ENCODE measurements at regions not wholly inside any gene's neighbourhood (a gene's known extent, or its start where the extent isn't known, plus 50 kb on each side); places are given as distances from the start of the nearest gene placed in this dataset.

- TF ChIP-seq, protein P1, sequence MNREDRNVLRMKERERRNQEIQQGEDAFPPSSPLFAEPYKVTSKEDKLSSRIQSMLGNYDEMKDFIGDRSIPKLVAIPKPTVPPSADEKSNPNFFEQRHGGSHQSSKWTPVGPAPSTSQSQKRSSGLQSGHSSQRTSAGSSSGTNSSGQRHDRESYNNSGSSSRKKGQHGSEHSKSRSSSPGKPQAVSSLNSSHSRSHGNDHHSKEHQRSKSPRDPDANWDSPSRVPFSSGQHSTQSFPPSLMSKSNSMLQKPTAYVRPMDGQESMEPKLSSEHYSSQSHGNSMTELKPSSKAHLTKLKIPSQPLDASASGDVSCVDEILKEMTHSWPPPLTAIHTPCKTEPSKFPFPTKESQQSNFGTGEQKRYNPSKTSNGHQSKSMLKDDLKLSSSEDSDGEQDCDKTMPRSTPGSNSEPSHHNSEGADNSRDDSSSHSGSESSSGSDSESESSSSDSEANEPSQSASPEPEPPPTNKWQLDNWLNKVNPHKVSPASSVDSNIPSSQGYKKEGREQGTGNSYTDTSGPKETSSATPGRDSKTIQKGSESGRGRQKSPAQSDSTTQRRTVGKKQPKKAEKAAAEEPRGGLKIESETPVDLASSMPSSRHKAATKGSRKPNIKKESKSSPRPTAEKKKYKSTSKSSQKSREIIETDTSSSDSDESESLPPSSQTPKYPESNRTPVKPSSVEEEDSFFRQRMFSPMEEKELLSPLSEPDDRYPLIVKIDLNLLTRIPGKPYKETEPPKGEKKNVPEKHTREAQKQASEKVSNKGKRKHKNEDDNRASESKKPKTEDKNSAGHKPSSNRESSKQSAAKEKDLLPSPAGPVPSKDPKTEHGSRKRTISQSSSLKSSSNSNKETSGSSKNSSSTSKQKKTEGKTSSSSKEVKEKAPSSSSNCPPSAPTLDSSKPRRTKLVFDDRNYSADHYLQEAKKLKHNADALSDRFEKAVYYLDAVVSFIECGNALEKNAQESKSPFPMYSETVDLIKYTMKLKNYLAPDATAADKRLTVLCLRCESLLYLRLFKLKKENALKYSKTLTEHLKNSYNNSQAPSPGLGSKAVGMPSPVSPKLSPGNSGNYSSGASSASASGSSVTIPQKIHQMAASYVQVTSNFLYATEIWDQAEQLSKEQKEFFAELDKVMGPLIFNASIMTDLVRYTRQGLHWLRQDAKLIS (CRISPR knock-in tag; IDR thresholded peaks at IDR 0.05; ENCODE audit: borderline replicate concordance): no peak
- TF ChIP-seq ESRRA (CRISPR knock-in tag; IDR thresholded peaks at IDR 0.05; ENCODE audit: borderline replicate concordance) (no peak), ZNF232 (CRISPR knock-in tag; IDR thresholded peaks at IDR 0.05) (no peak), RORB (CRISPR knock-in tag; IDR thresholded peaks at IDR 0.05) (no peak), ERG (CRISPR knock-in tag; IDR thresholded peaks at IDR 0.05) (no peak)
- TF ChIP-seq, protein P2, sequence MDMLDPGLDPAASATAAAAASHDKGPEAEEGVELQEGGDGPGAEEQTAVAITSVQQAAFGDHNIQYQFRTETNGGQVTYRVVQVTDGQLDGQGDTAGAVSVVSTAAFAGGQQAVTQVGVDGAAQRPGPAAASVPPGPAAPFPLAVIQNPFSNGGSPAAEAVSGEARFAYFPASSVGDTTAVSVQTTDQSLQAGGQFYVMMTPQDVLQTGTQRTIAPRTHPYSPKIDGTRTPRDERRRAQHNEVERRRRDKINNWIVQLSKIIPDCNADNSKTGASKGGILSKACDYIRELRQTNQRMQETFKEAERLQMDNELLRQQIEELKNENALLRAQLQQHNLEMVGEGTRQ (CRISPR knock-in tag; IDR thresholded peaks at IDR 0.05): no peak
These were observed 183.2 kb downstream of the HDGFL1 start (continued) for GRCh38 chr6:22752522-22752921.

GRCh38 chr6:22754061-22754460 lies 184.7 kb downstream of the HDGFL1 start:
- no peaks in the 10 kb centered on the region for H3K36me3 Mint-ChIP-seq
- CTCF ChIA-PET: no interaction called here
- TF ChIP-seq NR1H2 (CRISPR knock-in tag; IDR thresholded peaks at IDR 0.05) (no peak), SP1 (CRISPR knock-in tag; conservative IDR thresholded peaks at IDR 0.05) (no peak), TEAD4 (CRISPR knock-in tag; IDR thresholded peaks at IDR 0.05) (no peak), ARID4B (CRISPR knock-in tag; IDR thresholded peaks at IDR 0.05; ENCODE audit: borderline replicate concordance) (no peak), ZNF317 (CRISPR knock-in tag; IDR thresholded peaks at IDR 0.05; ENCODE audit: borderline replicate concordance, low read depth) (no peak), ETV6 (CRISPR knock-in tag; IDR thresholded peaks at IDR 0.05) (no peak), TP53 (CRISPR knock-in tag; IDR thresholded peaks at IDR 0.05) (no peak), NR3C1 (CRISPR knock-in tag; conservative IDR thresholded peaks at IDR 0.05; ENCODE audit: low read depth) (no peak), SMAD3 (CRISPR knock-in tag; IDR thresholded peaks at IDR 0.05; ENCODE audit: borderline replicate concordance) (no peak), ZNF232 (CRISPR knock-in tag; IDR thresholded peaks at IDR 0.05) (no peak)
- TF ChIP-seq, protein P3, sequence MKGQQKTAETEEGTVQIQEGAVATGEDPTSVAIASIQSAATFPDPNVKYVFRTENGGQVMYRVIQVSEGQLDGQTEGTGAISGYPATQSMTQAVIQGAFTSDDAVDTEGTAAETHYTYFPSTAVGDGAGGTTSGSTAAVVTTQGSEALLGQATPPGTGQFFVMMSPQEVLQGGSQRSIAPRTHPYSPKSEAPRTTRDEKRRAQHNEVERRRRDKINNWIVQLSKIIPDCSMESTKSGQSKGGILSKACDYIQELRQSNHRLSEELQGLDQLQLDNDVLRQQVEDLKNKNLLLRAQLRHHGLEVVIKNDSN (CRISPR knock-in tag; IDR thresholded peaks at IDR 0.05): no peak
- no peak overlapping the region for H3K4me3 Mint-ChIP-seq
- H3K4me1 Mint-ChIP-seq: peaks cover 13% of the 10 kb centered on the region
- no peaks in the 10 kb centered on the region for H3K9me3 Mint-ChIP-seq
- POLR2A ChIA-PET: no interaction called here
- no peak for ATAC-seq
- no peaks in the 10 kb centered on the region for H3K27me3 Mint-ChIP-seq (ENCODE audit: low read depth)
- DNase-seq (ENCODE audit: low spot score): no peak
- H3K27ac Mint-ChIP-seq: no peak overlapping the region
